OCI-LY7 (cell line): ENCODE measurements at regions not wholly inside any gene's neighbourhood (a gene's known extent, or its start where the extent isn't known, plus 50 kb on each side); places are given as distances from the start of the nearest gene placed in this dataset.

ENCODE experiments used
- EZH2phosphoT487 ChIP-seq: fragments of 200-600 bp; sonication (generic); IDR thresholded peaks from 2 replicates; pipeline ENCODE4 v1.6.1; 2018; ENCODE audit warnings: low read depth, borderline replicate concordance, mild to moderate bottlenecking, mixed run types, antibody characterized with exemption, low read length, moderate library complexity, mixed read lengths
- TF ChIP-seq, protein P1 (sequence below): fragments of 200-600 bp; sonication (generic); conservative IDR thresholded peaks from 2 replicates; pipeline ENCODE4 v1.5.1; 2014; ENCODE audit warnings: mild to moderate bottlenecking, antibody characterized with exemption, low read length, moderate library complexity, mixed read lengths

DNA sequence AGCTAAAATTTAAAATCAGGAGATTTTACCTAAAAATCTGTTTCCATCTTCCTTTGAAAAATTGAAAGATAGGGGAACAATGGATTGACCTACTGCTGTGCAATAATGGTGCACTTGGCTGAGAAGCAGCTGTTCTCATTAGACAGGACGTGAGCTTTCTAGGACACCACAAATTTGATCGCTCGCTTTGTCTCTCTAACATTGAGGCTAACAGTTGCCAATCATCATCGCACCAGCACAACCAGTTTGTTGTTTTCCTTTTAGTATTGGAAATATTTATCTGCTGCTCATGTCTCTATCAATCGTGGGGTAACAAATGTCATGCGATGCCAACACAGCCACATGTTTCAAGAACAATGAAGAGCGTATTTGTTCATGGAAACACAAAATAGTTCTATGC lies 228.8 kb upstream of the P2RY1 start:
- TF ChIP-seq EZH2phosphoT487, result no peak
- TF ChIP-seq, protein P1, sequence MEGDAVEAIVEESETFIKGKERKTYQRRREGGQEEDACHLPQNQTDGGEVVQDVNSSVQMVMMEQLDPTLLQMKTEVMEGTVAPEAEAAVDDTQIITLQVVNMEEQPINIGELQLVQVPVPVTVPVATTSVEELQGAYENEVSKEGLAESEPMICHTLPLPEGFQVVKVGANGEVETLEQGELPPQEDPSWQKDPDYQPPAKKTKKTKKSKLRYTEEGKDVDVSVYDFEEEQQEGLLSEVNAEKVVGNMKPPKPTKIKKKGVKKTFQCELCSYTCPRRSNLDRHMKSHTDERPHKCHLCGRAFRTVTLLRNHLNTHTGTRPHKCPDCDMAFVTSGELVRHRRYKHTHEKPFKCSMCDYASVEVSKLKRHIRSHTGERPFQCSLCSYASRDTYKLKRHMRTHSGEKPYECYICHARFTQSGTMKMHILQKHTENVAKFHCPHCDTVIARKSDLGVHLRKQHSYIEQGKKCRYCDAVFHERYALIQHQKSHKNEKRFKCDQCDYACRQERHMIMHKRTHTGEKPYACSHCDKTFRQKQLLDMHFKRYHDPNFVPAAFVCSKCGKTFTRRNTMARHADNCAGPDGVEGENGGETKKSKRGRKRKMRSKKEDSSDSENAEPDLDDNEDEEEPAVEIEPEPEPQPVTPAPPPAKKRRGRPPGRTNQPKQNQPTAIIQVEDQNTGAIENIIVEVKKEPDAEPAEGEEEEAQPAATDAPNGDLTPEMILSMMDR, result no peak
